HCT116 (cell line): ENCODE measurements at regions not wholly inside any gene's neighbourhood (a gene's known extent, or its start where the extent isn't known, plus 50 kb on each side); places are given as distances from the start of the nearest gene placed in this dataset.

Source experiments
- ATAC-seq: fragments of 200-7000 bp; cut with Tn5 transposase; 2 replicates; pipeline ENCODE4 v1.9.1; 2020; ENCODE audit warnings: mild to moderate bottlenecking, moderate library complexity
- BruUV-seq: library from RNA; stranded (reverse); fragments of 400-500 nt; replicated peaks from 2 replicates; lab custom pipeline; 2021; lab: Mats Ljungman, UMichigan
- CTCF ChIA-PET: fragments of 300-600 bp; sonication (Branson Sonifier 250); formaldehyde crosslinking; loops from one replicate; lab custom pipeline; 2021; ENCODE audit warnings: antibody characterized with exemption; lab: Charles Lee
- POLR2A ChIA-PET: fragments of 300-600, 350-600 bp; sonication (Branson Sonifier 250); formaldehyde crosslinking; loops from one replicate; lab custom pipeline; 2021; ENCODE audit warnings: antibody characterized with exemption; lab: Charles Lee
- RAD21 ChIA-PET, 2 experiments: fragments of 300-600 bp; sonication (Branson Sonifier 250); formaldehyde crosslinking; loops; one replicate each; lab custom pipeline; 2023; ENCODE audit warnings: low total read pairs in 2 of 2; ENCODE audit not compliant: uncharacterized antibody in 2 of 2, unreplicated experiment in 2 of 2, low non-redundant PET in 1 of 2; lab: Charles Lee
- DNase-seq: peaks from one replicate; pipeline ENCODE4 v3.0.0-alpha.2; 2010; ENCODE audit warnings: low read depth, low spot score
- H2AFZ ChIP-seq: fragments of 200-600 bp; shearing (Covaris generic), sonication (generic); 2 replicates; pipeline ENCODE4 v1.6.1; 2017; ENCODE audit warnings: low read depth, mixed run types, mixed read lengths, antibody characterized with exemption, low read length; ENCODE audit not compliant: poor library complexity, severe bottlenecking
- H3K27ac ChIP-seq: 2 replicates; pipeline ENCODE4 v1.5.1; 2012; ENCODE audit warnings: low read depth, low read length
- H3K27me3 ChIP-seq: fragments of 200-600 bp; sonication (generic); 2 replicates; pipeline ENCODE4 v1.6.1; 2016; ENCODE audit warnings: mixed run types, low read length, mixed read lengths; ENCODE audit not compliant: insufficient read depth
- H3K36me3 ChIP-seq, 2 experiments: fragments of 200-500 bp in 1 of 2; fragments of 200-600 bp in 1 of 2; sonication (Bioruptor generic) in 1 of 2; sonication (generic) in 1 of 2; 2 replicates each; pipeline versions ENCODE4 v1.5.1 to v1.6.1; 2014 to 2016; ENCODE audit warnings: low read length in 2 of 2, inconsistent platforms in 1 of 2, mixed read lengths in 1 of 2, mixed run types in 1 of 2; ENCODE audit not compliant: insufficient read depth in 2 of 2, control insufficient read depth in 1 of 2
- H3K4me1 ChIP-seq, 2 experiments: fragments of 200-600 bp in 1 of 2; sonication (generic) in 1 of 2; 2 replicates each; pipeline versions ENCODE4 v1.5.1 to v1.6.1; 2012 to 2017; ENCODE audit warnings: low read length in 2 of 2, inconsistent platforms in 1 of 2, mild to moderate bottlenecking in 1 of 2, mixed read lengths in 1 of 2, mixed run types in 1 of 2, moderate library complexity in 1 of 2; ENCODE audit not compliant: insufficient read depth in 2 of 2, control insufficient read depth in 1 of 2
- H3K4me2 ChIP-seq: fragments of 200-600 bp; sonication (generic); 2 replicates; pipeline ENCODE4 v1.6.1; 2017; ENCODE audit warnings: mixed run types, low read length, mixed read lengths
- H3K4me3 ChIP-seq, 2 experiments: fragments of 200-600 bp in 1 of 2; sonication (generic) in 1 of 2; replicated peaks in 1 of 2; 2 replicates each; pipeline ENCODE4 v1.5.1; 2011 to 2016; ENCODE audit warnings: low read length in 2 of 2, control low read depth in 1 of 2, low read depth in 1 of 2, mild to moderate bottlenecking in 1 of 2, mixed read lengths in 1 of 2, mixed run types in 1 of 2
- H3K79me2 ChIP-seq: fragments of 200-600 bp; sonication (generic); 2 replicates; pipeline ENCODE4 v1.6.1; 2017; ENCODE audit warnings: mild to moderate bottlenecking, mixed run types, low read length, moderate library complexity, mixed read lengths; ENCODE audit not compliant: insufficient read depth
- H3K9ac ChIP-seq: fragments of 200-600 bp; sonication (generic); 2 replicates; pipeline ENCODE4 v1.6.1; 2016; ENCODE audit warnings: low read length, mixed read lengths
- H3K9me2 ChIP-seq: fragments of 200-600 bp; sonication (generic), shearing (Covaris generic); 2 replicates; pipeline ENCODE4 v1.6.1; 2017; ENCODE audit warnings: mixed run types, mild to moderate bottlenecking, moderate library complexity; ENCODE audit not compliant: insufficient read depth
- H3K9me3 ChIP-seq, 2 experiments: fragments of 200-500 bp in 1 of 2; fragments of 200-600 bp in 1 of 2; sonication (Bioruptor generic) in 1 of 2; sonication (generic) in 1 of 2; 2 replicates each; pipeline ENCODE4 v1.6.1; 2014 to 2017; ENCODE audit warnings: low read length in 2 of 2, mixed read lengths in 2 of 2, inconsistent platforms in 1 of 2, low read depth in 1 of 2, mild to moderate bottlenecking in 1 of 2, mixed run types in 1 of 2, moderate library complexity in 1 of 2; ENCODE audit not compliant: control insufficient read depth in 1 of 2, insufficient read depth in 1 of 2
- H4K20me1 ChIP-seq: fragments of 200-600 bp; sonication (generic), shearing (Covaris generic); 2 replicates; pipeline ENCODE4 v1.6.1; 2017; ENCODE audit warnings: mixed run types, mild to moderate bottlenecking, moderate library complexity; ENCODE audit not compliant: insufficient read depth
- ATF3 ChIP-seq: IDR thresholded peaks from 2 replicates; pipeline ENCODE4 v1.6.1; 2012
- CBX3 ChIP-seq: IDR thresholded peaks from 2 replicates; pipeline ENCODE4 v1.6.1; 2012; ENCODE audit warnings: low read depth
- CEBPB ChIP-seq: IDR thresholded peaks from 2 replicates; pipeline ENCODE4 v1.6.1; 2012; ENCODE audit warnings: low read depth
- EGR1 ChIP-seq: IDR thresholded peaks from 2 replicates; pipeline ENCODE4 v1.6.1; 2012; ENCODE audit warnings: low read depth
- ELF1 ChIP-seq: IDR thresholded peaks from 2 replicates; pipeline ENCODE4 v1.6.1; 2012; ENCODE audit warnings: low read depth, borderline replicate concordance
- EZH2 ChIP-seq: fragments of 200-600 bp; sonication (generic); IDR thresholded peaks from 2 replicates; pipeline ENCODE4 v1.6.1; 2017; ENCODE audit warnings: antibody characterized with exemption, mixed run types
- EZH2phosphoT487 ChIP-seq: fragments of 200-600 bp; IDR thresholded peaks from 2 replicates; pipeline ENCODE4 v1.6.1; 2018; ENCODE audit warnings: antibody characterized with exemption, borderline replicate concordance
- FOSL1 ChIP-seq: IDR thresholded peaks from 2 replicates; pipeline ENCODE4 v1.6.1; 2012; ENCODE audit warnings: low read depth
- JUND ChIP-seq: IDR thresholded peaks from 2 replicates; pipeline ENCODE4 v1.6.1; 2012
- MAX ChIP-seq: IDR thresholded peaks from 2 replicates; pipeline ENCODE4 v1.6.1; 2012
- POLR2A ChIP-seq: IDR thresholded peaks from 2 replicates; pipeline ENCODE4 v1.7.0; 2011; ENCODE audit warnings: borderline replicate concordance; ENCODE audit not compliant: insufficient read depth, insufficient read length; ENCODE audit errors: extremely low read depth
- RAD21 ChIP-seq: IDR thresholded peaks from 2 replicates; pipeline ENCODE4 v1.6.1; 2012; ENCODE audit warnings: low read depth, mild to moderate bottlenecking
- REST ChIP-seq: IDR thresholded peaks from 2 replicates; pipeline ENCODE4 v1.6.1; 2012; ENCODE audit warnings: low read depth
- SIN3A ChIP-seq: IDR thresholded peaks from 2 replicates; pipeline ENCODE4 v1.6.1; 2012; ENCODE audit warnings: low read depth
- SP1 ChIP-seq: IDR thresholded peaks from 2 replicates; pipeline ENCODE4 v1.6.1; 2012; ENCODE audit warnings: low read depth
- SRF ChIP-seq: IDR thresholded peaks from 2 replicates; pipeline ENCODE4 v1.6.1; 2012; ENCODE audit warnings: low read depth
- TCF7L2 ChIP-seq: IDR thresholded peaks from 2 replicates; pipeline ENCODE4 v1.7.0; 2011; ENCODE audit warnings: borderline replicate concordance, inconsistent platforms; ENCODE audit not compliant: insufficient read depth, insufficient read length; ENCODE audit errors: extremely low read depth
- YY1 ChIP-seq: IDR thresholded peaks from 2 replicates; pipeline ENCODE4 v1.6.1; 2011; ENCODE audit warnings: low read length, low read depth, moderate library complexity, mild to moderate bottlenecking; ENCODE audit not compliant: insufficient replicate concordance; ENCODE audit errors: extremely low read depth
- ZBTB33 ChIP-seq: IDR thresholded peaks from 2 replicates; pipeline ENCODE4 v1.6.1; 2011; ENCODE audit warnings: mild to moderate bottlenecking, low read length, moderate library complexity; ENCODE audit not compliant: insufficient replicate concordance; ENCODE audit errors: extremely low read depth
- ZFX ChIP-seq: fragments of 450-650 bp; IDR thresholded peaks from 2 replicates; pipeline ENCODE4 v1.6.1; 2017
- intact Hi-C: fragments of 100-400 bp; cut with micrococcal nuclease; formaldehyde crosslinking; loops from 2 replicates; pipeline ENCODE4 v1.10.0; 2022

- no TSS peak for BruUV-seq
- ChIA-PET RAD21 (no interaction called here), CTCF (no interaction called here), POLR2A (no interaction called here)
- no peak for ATAC-seq
- Histone ChIP-seq H3K27ac (no peak overlapping the region), H3K27me3 (no peaks in the 10 kb centered on the region), H3K9ac (no peak overlapping the region), H3K9me2 (no peaks in the 10 kb centered on the region), H2AFZ (no peak overlapping the region), H3K4me2 (no peak overlapping the region), H3K4me1 (no peaks in the 10 kb centered on the region), H3K4me3 (no peak overlapping the region), H3K9me3 (no peaks in the 10 kb centered on the region), H4K20me1 (no peaks in the 10 kb centered on the region), H3K79me2 (no peaks in the 10 kb centered on the region), H3K36me3 (no peaks in the 10 kb centered on the region)
- no peak for DNase-seq
- intact Hi-C loops = no loop called here
- TF ChIP-seq FOSL1 (no peak), EGR1 (no peak), RAD21 (no peak), ELF1 (no peak), TCF7L2 (no peak), SRF (no peak), YY1 (no peak), MAX (no peak), CBX3 (no peak), ZBTB33 (no peak), SIN3A (no peak), REST (no peak), SP1 (no peak), POLR2A (no peak), JUND (no peak), EZH2phosphoT487 (no peak), ATF3 (no peak), CEBPB (no peak), EZH2 (no peak), ZFX (no peak)
Observed at GRCh38 chr4:27414887-27415731, 554.5 kb downstream of the STIM2 start.
